ENCODE measurements at regions not wholly inside any gene's neighbourhood (a gene's known extent, or its start where the extent isn't known, plus 50 kb on each side); places are given as distances from the start of the nearest gene placed in this dataset.

DNA sequence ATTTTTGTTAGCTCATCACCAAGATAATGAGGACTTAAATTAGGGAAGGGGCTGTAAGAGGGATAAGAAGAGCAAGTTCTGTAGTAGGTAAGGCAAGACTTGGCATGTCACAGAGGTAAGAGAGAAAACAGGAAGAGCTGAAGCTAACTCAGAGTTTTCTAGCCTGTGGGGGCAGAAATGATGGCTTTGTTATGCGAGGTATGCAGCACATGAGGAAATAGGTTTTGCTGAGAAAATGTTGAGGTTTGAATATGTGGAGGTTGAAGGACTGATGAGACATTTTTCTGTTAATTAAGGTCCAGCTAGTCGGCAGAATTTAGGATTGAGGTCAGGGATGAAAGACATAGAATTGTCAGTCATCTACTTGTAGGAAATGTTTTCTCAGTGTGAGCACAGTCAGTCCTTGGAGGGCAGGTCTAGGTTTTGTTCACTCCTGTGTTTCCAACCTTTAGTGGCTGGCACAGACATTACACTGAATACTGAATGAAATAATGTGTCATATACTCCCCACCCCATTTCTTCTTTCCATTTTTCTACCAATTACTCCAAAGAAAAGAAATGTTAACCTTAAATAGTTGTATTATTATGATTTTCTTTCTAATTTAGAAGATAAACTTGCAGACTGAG is 154.0 kb upstream of the AADAT start:
- H4K20me1 ChIP-seq (ENCODE audit: insufficient read depth): no peaks in the 10 kb centered on the region
- no peak overlapping the region for H3K27ac ChIP-seq (ENCODE audit: low read length)
- no peak for TF ChIP-seq RAD21 (conservative IDR thresholded peaks at IDR 0.05)
- no peak for TF ChIP-seq EP300 (conservative IDR thresholded peaks at IDR 0.05; ENCODE audit: poor library complexity, severe bottlenecking)
- TF ChIP-seq TAF1 (IDR thresholded peaks at IDR 0.05; ENCODE audit: low read depth): no peak
- TF ChIP-seq, protein P1, sequence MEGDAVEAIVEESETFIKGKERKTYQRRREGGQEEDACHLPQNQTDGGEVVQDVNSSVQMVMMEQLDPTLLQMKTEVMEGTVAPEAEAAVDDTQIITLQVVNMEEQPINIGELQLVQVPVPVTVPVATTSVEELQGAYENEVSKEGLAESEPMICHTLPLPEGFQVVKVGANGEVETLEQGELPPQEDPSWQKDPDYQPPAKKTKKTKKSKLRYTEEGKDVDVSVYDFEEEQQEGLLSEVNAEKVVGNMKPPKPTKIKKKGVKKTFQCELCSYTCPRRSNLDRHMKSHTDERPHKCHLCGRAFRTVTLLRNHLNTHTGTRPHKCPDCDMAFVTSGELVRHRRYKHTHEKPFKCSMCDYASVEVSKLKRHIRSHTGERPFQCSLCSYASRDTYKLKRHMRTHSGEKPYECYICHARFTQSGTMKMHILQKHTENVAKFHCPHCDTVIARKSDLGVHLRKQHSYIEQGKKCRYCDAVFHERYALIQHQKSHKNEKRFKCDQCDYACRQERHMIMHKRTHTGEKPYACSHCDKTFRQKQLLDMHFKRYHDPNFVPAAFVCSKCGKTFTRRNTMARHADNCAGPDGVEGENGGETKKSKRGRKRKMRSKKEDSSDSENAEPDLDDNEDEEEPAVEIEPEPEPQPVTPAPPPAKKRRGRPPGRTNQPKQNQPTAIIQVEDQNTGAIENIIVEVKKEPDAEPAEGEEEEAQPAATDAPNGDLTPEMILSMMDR (IDR thresholded peaks at IDR 0.05; ENCODE audit: poor library complexity, severe bottlenecking): no peak
- no peak for TF ChIP-seq POLR2AphosphoS5 (IDR thresholded peaks at IDR 0.05)
- TF ChIP-seq EZH2 (IDR thresholded peaks at IDR 0.05; ENCODE audit: borderline replicate concordance, insufficient read depth, low read length, poor library complexity, severe bottlenecking): no peak
- TF ChIP-seq MXI1 (conservative IDR thresholded peaks at IDR 0.05; ENCODE audit: poor library complexity, severe bottlenecking): no peak
- TF ChIP-seq SMC3 (conservative IDR thresholded peaks at IDR 0.05; ENCODE audit: poor library complexity): no peak
- TF ChIP-seq, protein P2, sequence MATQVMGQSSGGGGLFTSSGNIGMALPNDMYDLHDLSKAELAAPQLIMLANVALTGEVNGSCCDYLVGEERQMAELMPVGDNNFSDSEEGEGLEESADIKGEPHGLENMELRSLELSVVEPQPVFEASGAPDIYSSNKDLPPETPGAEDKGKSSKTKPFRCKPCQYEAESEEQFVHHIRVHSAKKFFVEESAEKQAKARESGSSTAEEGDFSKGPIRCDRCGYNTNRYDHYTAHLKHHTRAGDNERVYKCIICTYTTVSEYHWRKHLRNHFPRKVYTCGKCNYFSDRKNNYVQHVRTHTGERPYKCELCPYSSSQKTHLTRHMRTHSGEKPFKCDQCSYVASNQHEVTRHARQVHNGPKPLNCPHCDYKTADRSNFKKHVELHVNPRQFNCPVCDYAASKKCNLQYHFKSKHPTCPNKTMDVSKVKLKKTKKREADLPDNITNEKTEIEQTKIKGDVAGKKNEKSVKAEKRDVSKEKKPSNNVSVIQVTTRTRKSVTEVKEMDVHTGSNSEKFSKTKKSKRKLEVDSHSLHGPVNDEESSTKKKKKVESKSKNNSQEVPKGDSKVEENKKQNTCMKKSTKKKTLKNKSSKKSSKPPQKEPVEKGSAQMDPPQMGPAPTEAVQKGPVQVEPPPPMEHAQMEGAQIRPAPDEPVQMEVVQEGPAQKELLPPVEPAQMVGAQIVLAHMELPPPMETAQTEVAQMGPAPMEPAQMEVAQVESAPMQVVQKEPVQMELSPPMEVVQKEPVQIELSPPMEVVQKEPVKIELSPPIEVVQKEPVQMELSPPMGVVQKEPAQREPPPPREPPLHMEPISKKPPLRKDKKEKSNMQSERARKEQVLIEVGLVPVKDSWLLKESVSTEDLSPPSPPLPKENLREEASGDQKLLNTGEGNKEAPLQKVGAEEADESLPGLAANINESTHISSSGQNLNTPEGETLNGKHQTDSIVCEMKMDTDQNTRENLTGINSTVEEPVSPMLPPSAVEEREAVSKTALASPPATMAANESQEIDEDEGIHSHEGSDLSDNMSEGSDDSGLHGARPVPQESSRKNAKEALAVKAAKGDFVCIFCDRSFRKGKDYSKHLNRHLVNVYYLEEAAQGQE (IDR thresholded peaks at IDR 0.05; ENCODE audit: borderline replicate concordance): no peak
- no peaks in the 10 kb centered on the region for H3K9me3 ChIP-seq (ENCODE audit: low read length)
- H3K9me2 ChIP-seq (ENCODE audit: insufficient read depth, low read length): no peaks in the 10 kb centered on the region
- H3K36me3 ChIP-seq (ENCODE audit: insufficient read depth, low read length): no peaks in the 10 kb centered on the region
- H3K4me3 ChIP-seq (ENCODE audit: low read length): no peak overlapping the region
- H3K79me2 ChIP-seq (replicated peaks; ENCODE audit: insufficient read depth, low read length): no peaks in the 10 kb centered on the region
- no peak overlapping the region for H3K4me2 ChIP-seq (ENCODE audit: low read length)
- H3K9ac ChIP-seq (ENCODE audit: low read length): no peak overlapping the region
- H3K27me3 ChIP-seq (ENCODE audit: insufficient read depth, low read depth, low read length): no peaks in the 10 kb centered on the region
- H3F3A ChIP-seq (ENCODE audit: insufficient read depth, low read length, poor library complexity, severe bottlenecking): no peaks in the 10 kb centered on the region
- H2AFZ ChIP-seq (ENCODE audit: low read depth, low read length): no peak overlapping the region

DNA sequence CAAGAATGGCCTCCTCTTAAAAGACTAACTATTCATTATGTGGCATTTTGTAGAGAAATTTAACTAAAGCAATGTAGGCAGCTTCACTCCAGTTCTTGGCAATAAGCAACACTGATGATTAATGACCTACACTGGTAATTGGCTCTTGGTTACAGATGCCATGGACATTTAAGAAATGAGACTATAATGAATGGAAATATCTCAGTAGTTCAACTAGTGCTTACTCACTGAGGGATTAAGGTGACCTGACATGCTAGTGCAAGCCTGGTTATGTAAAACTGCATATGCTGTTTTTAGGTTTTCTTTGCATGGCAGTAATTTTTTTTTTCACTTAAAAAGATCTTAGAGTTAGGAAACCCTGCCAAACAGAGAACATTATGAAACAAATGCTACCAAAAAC is 152.7 kb upstream of the AADAT start:
- H3K27me3 ChIP-seq (ENCODE audit: insufficient read depth, low read depth, low read length): no peaks in the 10 kb centered on the region
- no peak overlapping the region for H3K9ac ChIP-seq (ENCODE audit: low read length)
- H3K4me3 ChIP-seq (ENCODE audit: low read length): no peak overlapping the region
- H3K27ac ChIP-seq (ENCODE audit: low read length): no peak overlapping the region
- no peak overlapping the region for H3K4me2 ChIP-seq (ENCODE audit: low read length)
- H3K79me2 ChIP-seq (replicated peaks; ENCODE audit: insufficient read depth, low read length): no peaks in the 10 kb centered on the region
- H3F3A ChIP-seq (ENCODE audit: insufficient read depth, low read length, poor library complexity, severe bottlenecking): no peaks in the 10 kb centered on the region
- H3K9me3 ChIP-seq (ENCODE audit: low read length): no peaks in the 10 kb centered on the region
- H4K20me1 ChIP-seq (ENCODE audit: insufficient read depth): no peaks in the 10 kb centered on the region
- TF ChIP-seq TAF1 (IDR thresholded peaks at IDR 0.05; ENCODE audit: low read depth) (no peak), EZH2 (IDR thresholded peaks at IDR 0.05; ENCODE audit: borderline replicate concordance, insufficient read depth, low read length, poor library complexity, severe bottlenecking) (no peak), MXI1 (conservative IDR thresholded peaks at IDR 0.05; ENCODE audit: poor library complexity, severe bottlenecking) (no peak), POLR2AphosphoS5 (IDR thresholded peaks at IDR 0.05) (no peak), EP300 (conservative IDR thresholded peaks at IDR 0.05; ENCODE audit: poor library complexity, severe bottlenecking) (no peak)
- TF ChIP-seq, protein P1 (IDR thresholded peaks at IDR 0.05; ENCODE audit: poor library complexity, severe bottlenecking): no peak
- no peak overlapping the region for H2AFZ ChIP-seq (ENCODE audit: low read depth, low read length)
- H3K9me2 ChIP-seq (ENCODE audit: insufficient read depth, low read length): no peaks in the 10 kb centered on the region
- no peaks in the 10 kb centered on the region for H3K36me3 ChIP-seq (ENCODE audit: insufficient read depth, low read length)
